ENCODE measurements at regions not wholly inside any gene's neighbourhood (a gene's known extent, or its start where the extent isn't known, plus 50 kb on each side); places are given as distances from the start of the nearest gene placed in this dataset.

- TF ChIP-seq, protein P1, sequence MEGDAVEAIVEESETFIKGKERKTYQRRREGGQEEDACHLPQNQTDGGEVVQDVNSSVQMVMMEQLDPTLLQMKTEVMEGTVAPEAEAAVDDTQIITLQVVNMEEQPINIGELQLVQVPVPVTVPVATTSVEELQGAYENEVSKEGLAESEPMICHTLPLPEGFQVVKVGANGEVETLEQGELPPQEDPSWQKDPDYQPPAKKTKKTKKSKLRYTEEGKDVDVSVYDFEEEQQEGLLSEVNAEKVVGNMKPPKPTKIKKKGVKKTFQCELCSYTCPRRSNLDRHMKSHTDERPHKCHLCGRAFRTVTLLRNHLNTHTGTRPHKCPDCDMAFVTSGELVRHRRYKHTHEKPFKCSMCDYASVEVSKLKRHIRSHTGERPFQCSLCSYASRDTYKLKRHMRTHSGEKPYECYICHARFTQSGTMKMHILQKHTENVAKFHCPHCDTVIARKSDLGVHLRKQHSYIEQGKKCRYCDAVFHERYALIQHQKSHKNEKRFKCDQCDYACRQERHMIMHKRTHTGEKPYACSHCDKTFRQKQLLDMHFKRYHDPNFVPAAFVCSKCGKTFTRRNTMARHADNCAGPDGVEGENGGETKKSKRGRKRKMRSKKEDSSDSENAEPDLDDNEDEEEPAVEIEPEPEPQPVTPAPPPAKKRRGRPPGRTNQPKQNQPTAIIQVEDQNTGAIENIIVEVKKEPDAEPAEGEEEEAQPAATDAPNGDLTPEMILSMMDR (IDR thresholded peaks at IDR 0.05; ENCODE audit: insufficient read depth, low read depth, low read length), result no peak
- no peak for DNase-seq (ENCODE audit: low read depth)
- no peak overlapping the region for H3K4me3 ChIP-seq (ENCODE audit: low read depth, low read length)
Observed at GRCh38 chr1:55993646-55994318, 585.6 kb downstream of the PLPP3 start.

DNA sequence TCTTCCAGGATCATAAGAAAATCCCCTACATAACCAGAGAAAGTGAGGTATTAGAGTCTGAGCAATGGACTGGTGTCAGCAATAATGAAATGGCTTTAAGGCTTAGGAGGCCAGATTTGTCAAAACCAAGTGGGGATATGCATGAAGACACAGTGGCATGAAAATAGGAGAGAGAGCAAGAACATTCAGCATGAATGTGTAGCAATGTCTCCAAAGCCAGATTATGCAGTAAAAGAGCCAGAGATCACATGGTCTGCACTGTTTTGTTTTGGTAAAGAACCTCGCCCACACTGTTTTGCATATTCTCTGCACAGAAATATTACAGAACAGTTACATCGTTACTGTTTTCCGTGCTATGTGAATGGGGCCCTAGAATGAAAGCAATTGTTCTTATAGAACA is 589.4 kb downstream of the PLPP3 start:
- TF ChIP-seq, protein P1 (IDR thresholded peaks at IDR 0.05; ENCODE audit: insufficient read depth, low read depth, low read length), result no peak
- no peak overlapping the region for H3K4me3 ChIP-seq (ENCODE audit: low read depth, low read length)
- DNase-seq (ENCODE audit: low read depth), result peak; percentile 35

- TF ChIP-seq, protein P1 (IDR thresholded peaks at IDR 0.05; ENCODE audit: insufficient read depth, low read depth, low read length), result no peak
- DNase-seq (ENCODE audit: low read depth), result peak; percentile 77
- no peak overlapping the region for H3K4me3 ChIP-seq (ENCODE audit: low read depth, low read length)
Observed at GRCh38 chr1:55988963-55989452, 590.4 kb downstream of the PLPP3 start.

DNA sequence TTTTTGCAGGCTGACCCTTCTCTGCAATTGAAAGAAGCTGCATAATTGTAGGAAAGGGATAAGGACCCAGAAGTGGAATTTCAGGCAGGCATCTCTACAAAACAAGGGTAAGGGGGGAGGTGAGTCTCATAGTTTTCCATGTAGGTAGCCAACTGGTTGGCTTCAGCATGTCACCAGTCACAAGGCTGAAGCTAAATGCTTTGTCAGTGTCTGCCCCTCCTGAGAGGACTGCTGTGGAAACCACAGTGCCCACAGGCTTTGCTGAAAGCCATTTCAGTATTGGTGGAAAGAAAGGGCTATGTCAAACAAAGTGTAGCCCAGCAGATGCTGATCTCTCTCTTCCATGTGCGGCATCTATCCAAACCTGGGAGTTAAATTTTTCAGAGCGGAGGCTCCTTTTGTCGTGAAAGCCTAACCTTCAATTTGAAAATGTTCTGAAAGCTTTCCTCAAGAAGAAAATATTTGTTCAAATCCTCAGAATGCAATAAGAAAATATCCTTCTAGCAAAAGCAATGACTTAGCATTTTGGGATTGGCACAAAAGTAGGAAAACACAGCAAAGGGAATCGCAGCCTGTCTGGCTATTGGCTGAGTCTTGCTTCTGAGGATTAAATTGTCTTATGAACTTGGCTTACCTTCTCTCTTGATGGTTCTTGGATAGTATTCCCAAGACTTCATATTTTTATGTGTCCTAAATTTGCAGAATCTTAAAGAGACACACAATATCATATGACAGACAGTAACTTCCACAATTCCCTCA is 591.7 kb downstream of the PLPP3 start:
- no peak overlapping the region for H3K4me3 ChIP-seq (ENCODE audit: low read depth, low read length)
- no peak for DNase-seq (ENCODE audit: low read depth)
- TF ChIP-seq, protein P1 (IDR thresholded peaks at IDR 0.05; ENCODE audit: insufficient read depth, low read depth, low read length), result no peak

DNA sequence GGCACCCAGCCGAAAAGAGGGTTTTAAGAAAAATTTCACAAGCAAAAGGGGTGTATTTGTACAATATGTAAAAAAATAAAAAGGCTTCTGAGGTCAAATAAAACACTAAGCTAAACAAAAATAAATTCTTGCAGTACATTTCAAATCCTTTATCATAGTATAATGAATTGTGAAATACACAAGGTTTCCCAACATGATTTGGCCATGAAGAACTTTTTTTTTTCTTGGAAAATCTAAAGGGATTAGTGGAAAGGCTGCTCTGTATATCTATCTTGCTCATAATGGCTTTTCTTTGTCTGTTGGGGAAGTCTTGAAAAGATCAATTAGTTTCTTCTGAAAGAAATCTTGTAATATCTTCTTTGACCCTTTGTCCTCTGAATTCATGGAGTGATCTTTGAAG is 593.4 kb downstream of the PLPP3 start:
- TF ChIP-seq, protein P1 (IDR thresholded peaks at IDR 0.05; ENCODE audit: insufficient read depth, low read depth, low read length), result no peak
- peak; percentile 58 for DNase-seq (ENCODE audit: low read depth)
- no peak overlapping the region for H3K4me3 ChIP-seq (ENCODE audit: low read depth, low read length)

DNA sequence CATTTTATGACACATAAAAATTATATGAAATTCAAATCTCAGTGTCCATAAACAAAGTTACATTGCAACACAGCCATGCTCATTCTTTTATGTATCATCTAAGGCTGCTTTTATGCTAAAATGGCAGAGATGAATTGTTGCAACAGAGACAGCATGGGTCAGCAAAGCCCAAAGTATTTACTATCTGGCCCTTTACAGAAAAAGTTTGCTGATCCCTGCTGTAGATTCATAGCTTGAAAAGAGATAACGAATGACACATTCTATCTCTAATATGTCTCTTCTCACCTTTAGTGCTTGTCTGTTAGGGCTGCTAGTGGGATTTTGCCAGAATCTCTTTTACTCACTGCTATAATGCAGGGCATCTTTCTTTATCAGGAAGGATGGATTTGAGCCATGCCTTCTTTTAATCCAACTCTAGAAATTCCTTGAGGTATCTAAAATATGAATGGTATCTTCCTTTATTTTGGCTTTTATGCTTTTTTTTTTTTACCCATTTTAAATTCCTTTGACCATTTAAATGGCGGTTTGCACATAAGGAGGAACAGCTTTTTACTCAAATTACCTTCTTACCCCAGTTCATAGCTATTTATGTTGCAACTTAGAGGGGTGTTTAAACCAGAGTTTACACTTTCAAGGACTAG is 598.2 kb downstream of the PLPP3 start:
- DNase-seq (ENCODE audit: low read depth), result peak; percentile 66
- TF ChIP-seq, protein P1 (IDR thresholded peaks at IDR 0.05; ENCODE audit: insufficient read depth, low read depth, low read length), result no peak
- H3K4me3 ChIP-seq (ENCODE audit: low read depth, low read length), result no peak overlapping the region
